HG03103 (cell line): ENCODE measurements at regions not wholly inside any gene's neighbourhood (a gene's known extent, or its start where the extent isn't known, plus 50 kb on each side); places are given as distances from the start of the nearest gene placed in this dataset.

Source experiments
- ATAC-seq: cut with Tn5 transposase; IDR thresholded peaks from one replicate; pipeline ENCODE4 v1.9.1; 2021; ENCODE audit warnings: low read depth; ENCODE audit not compliant: unreplicated experiment

- no peak for ATAC-seq
Measured at GRCh38 chr1:110766336-110766647, 91.6 kb upstream of the KCNA3 start.

- ATAC-seq: no peak
Measured at GRCh38 chr1:110765640-110766335, 91.0 kb upstream of the KCNA3 start.

DNA sequence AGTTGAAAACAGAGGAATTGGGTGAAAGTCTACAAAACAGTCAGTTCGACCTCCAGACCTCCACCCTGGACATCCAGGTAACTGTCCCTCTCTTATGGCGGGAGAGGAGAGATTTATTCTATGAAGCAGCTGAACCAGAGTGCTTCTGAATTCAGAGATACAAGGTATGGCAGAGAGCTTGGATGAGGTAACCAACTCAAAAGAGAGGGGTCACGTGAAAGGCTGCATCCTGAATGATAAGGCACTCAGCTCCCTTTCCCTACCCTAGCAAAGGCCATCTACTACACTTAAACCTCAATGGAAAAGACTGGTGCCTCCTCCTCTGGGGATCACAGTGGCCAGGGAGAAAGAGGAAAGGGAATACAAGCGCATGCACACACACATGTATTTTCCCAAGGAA is 88.4 kb upstream of the KCNA3 start:
- ATAC-seq: no peak

GRCh38 chr1:110760321-110760720 is 85.6 kb upstream of the KCNA3 start:
- ATAC-seq: no peak

- ATAC-seq: no peak
Measured at GRCh38 chr1:110756506-110756905, 81.8 kb upstream of the KCNA3 start.

GRCh38 chr1:110752941-110753725 is 78.4 kb upstream of the KCNA3 start:
- no peak for ATAC-seq

GRCh38 chr1:110750562-110750961 is 75.8 kb upstream of the KCNA3 start:
- no peak for ATAC-seq

DNA sequence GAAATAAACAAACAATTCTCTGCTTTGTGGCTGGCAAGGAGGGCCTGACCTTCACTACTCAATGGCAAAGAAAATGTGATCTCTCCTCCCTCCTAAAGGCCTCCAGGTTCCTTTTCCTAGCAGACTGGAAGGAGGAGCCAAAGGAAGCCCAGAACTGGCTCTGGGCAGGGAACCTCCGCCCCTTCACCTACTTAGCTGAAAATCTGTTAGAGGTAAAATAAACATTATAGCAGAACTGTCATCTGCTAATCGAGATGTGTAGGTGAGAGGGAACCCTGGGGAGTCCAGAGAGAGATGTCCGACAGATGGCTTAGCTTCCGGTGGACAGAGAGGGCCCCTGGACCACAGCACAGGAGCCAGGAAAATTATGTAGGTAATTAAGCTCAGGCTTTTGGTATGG is 75.2 kb upstream of the KCNA3 start:
- no peak for ATAC-seq

DNA sequence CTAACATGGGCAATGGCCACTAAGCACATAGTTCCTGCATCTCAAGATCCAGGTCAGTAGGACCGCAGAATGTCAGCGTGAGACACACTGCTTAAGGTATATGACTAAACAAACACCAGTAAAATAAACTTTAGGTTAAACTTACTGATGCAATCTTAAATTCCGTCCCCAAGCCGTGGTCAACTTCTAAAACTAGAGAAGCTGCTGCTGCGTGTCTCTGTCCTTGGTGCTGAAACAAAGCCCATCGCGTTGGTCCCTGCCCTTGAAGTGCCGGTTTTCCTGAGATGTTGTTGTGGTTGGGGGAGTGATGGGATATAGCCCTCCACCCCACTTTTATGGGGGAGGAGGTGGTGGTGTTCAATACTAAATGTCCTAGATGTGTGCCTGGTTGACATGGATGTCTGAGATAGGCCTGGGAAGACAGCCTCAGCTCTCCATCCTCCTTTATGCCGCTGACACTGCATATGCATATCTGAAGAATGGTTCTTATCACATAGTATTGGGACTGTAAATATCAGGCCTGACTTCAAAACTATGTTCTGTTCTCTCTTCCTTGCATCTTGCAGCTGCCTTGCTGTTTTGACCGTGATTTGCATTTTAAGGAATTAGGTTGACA is 72.0 kb upstream of the KCNA3 start:
- no peak for ATAC-seq

DNA sequence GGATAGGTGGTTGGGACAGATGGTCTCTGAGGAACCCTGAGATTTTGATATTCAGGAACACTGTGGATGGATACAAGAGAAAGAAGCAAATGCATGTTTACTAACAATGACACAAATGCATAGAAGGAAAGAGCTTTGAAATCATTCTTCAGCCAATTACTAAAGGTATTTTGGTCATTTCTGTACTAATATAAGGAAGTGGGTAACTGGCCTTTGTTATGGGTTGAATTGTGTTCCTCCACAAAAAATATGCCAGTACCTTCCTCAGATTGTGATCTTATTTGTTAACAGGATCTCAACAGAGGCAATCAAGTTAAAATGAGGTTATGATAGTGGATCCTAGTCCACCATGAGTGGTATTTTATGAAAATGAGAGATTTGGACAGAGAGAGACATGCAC is 68.7 kb upstream of the KCNA3 start:
- ATAC-seq: no peak

DNA sequence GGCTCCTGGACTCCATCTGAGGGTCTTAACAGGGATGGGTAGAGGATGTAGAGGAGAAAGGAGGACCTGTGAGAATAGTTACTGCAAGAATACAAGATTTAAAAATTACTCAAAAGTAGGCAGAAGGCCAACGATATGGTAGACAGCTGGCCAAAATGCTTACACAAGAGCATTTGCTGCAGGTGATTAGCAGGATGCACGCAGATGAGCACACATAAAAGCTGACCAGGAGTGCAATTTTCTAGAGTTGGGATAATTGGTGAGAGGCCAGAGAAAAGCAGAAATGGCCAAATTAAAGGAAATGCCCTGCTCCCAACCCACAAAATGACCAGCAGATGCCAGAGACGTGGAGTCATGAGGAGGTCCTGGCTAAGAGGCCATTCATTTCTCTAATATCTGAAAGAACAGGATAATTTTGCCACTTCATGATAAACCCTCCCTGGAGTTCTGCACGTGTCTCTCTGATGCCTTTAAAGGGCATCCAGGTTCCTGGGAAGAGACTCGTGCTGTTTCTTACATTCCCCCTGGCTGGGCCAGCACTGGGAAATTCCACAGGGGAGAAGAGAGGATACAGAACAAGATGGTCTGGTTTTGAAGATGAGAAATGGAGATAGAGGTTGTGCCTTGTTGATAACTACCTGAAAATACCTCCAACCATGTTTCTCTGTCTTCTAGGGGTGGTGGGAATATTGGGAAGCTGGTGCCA is 62.3 kb upstream of the KCNA3 start:
- ATAC-seq: no peak

DNA sequence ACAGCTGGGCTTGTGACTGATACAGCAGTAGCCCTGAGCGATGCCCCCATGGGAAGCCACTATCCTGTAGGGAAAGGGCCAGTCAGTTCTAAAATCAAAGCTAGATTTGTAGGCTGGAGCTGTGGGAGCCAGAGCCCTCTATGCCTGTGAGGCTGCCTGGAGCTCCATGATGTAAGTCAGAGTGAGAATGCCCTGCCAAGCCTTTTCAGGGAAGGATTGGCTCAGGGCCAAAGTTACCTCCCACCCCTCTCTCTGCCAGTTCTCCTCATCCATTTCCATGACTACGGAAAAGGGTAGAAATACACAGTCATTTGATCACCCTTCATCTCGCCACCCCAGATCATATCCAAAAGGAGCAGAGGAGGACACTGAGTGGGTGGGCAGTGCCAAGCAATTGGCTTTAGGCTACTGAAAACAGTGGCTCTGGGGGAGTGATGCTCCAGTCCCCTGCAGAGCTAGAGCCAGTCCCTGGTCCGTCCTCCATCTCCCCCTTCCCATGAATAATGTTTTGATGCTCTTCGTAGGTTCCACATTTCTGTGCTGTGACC is 59.5 kb upstream of the KCNA3 start:
- ATAC-seq: no peak

GRCh38 chr1:110731529-110731928 is 56.8 kb upstream of the KCNA3 start:
- ATAC-seq: no peak

GRCh38 chr1:110728388-110729001 is 53.8 kb upstream of the KCNA3 start:
- ATAC-seq: no peak

DNA sequence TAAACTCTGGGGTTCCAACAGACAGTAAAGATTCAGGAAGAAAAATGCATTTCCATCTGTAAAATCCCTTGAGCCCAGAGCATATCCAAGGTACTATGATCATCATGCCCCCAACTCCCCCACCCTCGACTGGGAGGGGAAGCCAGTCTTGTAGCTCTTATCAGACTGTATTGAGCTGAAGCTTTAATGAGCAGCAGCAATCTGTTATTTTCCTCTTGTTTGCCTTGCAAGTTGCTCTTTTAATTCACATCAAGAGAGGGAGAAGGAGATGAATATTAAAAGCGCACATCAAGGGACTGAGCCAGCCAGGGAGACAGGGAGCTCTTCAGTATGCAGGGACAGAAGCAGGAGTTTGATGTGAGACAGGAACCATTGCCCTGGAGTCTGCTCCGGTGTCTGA is 52.5 kb upstream of the KCNA3 start:
- no peak for ATAC-seq

DNA sequence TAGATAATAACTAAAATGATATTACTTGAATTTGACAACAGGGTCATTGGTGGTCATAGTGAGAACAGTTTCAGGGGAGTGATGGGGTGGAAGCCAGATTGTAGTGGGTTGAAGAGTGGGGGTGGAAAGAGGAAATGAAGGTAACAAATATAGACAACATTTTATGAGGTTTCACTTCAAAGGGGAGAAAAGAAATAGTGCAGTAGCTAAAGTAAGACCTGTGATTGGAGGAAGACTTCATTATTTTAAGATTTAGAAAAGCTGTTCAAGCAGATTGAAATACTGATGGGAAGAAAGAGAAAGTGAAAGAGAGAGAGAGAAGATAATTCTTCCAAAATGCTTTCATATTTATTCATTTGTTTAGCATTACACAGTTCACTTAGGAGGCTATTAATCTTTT is 52.0 kb upstream of the KCNA3 start:
- peak; percentile 87 for ATAC-seq
